ENCODE measurements at regions not wholly inside any gene's neighbourhood (a gene's known extent, or its start where the extent isn't known, plus 50 kb on each side); places are given as distances from the start of the nearest gene placed in this dataset.
A peak's percentile ranks its signal among the peaks of the same experiment; 100 is the strongest.

GRCh38 chr5:68459093-68459809 is 243.7 kb downstream of the PIK3R1 start:
- DNase-seq (no peak), ATAC-seq (ENCODE audit: low FRiP score in 2 of 2) (no peak)
- Histone ChIP-seq H3K9me3 (no peaks in the 10 kb centered on the region), H3K4me1 (peaks cover 15 to 21% (median 19%) of the 10 kb centered on the region in 4 donors), H3K27me3 (no peaks in the 10 kb centered on the region), H3K27ac (peak overlapping the region in 1 of 4 donors; percentile 20), H3K36me3 (no peaks in the 10 kb centered on the region), H3K4me3 (no peak overlapping the region)
- WGBS, 2 donors = 48 to 66% methylated on average over 3 of the region's 3 CpGs
- TF ChIP-seq POLR2A (IDR thresholded peaks at IDR 0.05) (no peak), POLR2AphosphoS5 (IDR thresholded peaks at IDR 0.05) (no peak), CTCF (IDR thresholded peaks at IDR 0.05) (no peak), EP300 (IDR thresholded peaks at IDR 0.05) (no peak)

- H3K4me1 ChIP-seq = peaks cover 15 to 21% (median 19%) of the 10 kb centered on the region in 4 donors
- no peak for ATAC-seq (ENCODE audit: low FRiP score in 2 of 2)
- no peak overlapping the region for H3K27ac ChIP-seq
- no peaks in the 10 kb centered on the region for H3K9me3 ChIP-seq
- no peaks in the 10 kb centered on the region for H3K36me3 ChIP-seq
- no peaks in the 10 kb centered on the region for H3K27me3 ChIP-seq
- H3K4me3 ChIP-seq = no peak overlapping the region
- DNase-seq = no peak
- TF ChIP-seq POLR2A (IDR thresholded peaks at IDR 0.05) (no peak), EP300 (IDR thresholded peaks at IDR 0.05) (no peak), CTCF (IDR thresholded peaks at IDR 0.05) (no peak), POLR2AphosphoS5 (IDR thresholded peaks at IDR 0.05) (no peak)
- WGBS, 2 donors = 39 to 53% methylated on average over 3 of the region's 3 CpGs
Observed at GRCh38 chr5:68459810-68460139, 244.2 kb downstream of the PIK3R1 start.

- no peak for TF ChIP-seq POLR2AphosphoS5 (IDR thresholded peaks at IDR 0.05)
- TF ChIP-seq CTCF (IDR thresholded peaks at IDR 0.05) = peak; percentile 35 to 66 (median 54)
- no peak for TF ChIP-seq EP300 (IDR thresholded peaks at IDR 0.05)
- TF ChIP-seq POLR2A (IDR thresholded peaks at IDR 0.05) = no peak
- peaks cover 15 to 21% (median 19%) of the 10 kb centered on the region in 4 donors for H3K4me1 ChIP-seq
- no peak overlapping the region for H3K27ac ChIP-seq
- no peak overlapping the region for H3K4me3 ChIP-seq
- no peaks in the 10 kb centered on the region for H3K36me3 ChIP-seq
- ATAC-seq (ENCODE audit: low FRiP score in 2 of 2) (peak in 1 of 2 donors; percentile 76), DNase-seq (no peak)
- WGBS, 2 donors = 50 to 62% methylated on average over 3 of the region's 3 CpGs
- H3K9me3 ChIP-seq = no peaks in the 10 kb centered on the region
- no peaks in the 10 kb centered on the region for H3K27me3 ChIP-seq
Observed at GRCh38 chr5:68460147-68460798, 244.7 kb downstream of the PIK3R1 start.

- TF ChIP-seq POLR2AphosphoS5 (IDR thresholded peaks at IDR 0.05) (no peak), POLR2A (IDR thresholded peaks at IDR 0.05) (no peak), CTCF (IDR thresholded peaks at IDR 0.05) (no peak), EP300 (IDR thresholded peaks at IDR 0.05) (no peak)
- Histone ChIP-seq H3K9me3 (no peaks in the 10 kb centered on the region), H3K4me3 (no peak overlapping the region), H3K4me1 (peaks cover 8 to 14% (median 9%) of the 10 kb centered on the region in 4 donors), H3K27ac (no peak overlapping the region), H3K36me3 (no peaks in the 10 kb centered on the region), H3K27me3 (no peaks in the 10 kb centered on the region)
- 76% methylated on average over 3 of the region's 3 CpGs for WGBS, 2 donors
- DNase-seq = no peak
- ATAC-seq (ENCODE audit: low FRiP score in 2 of 2) = no peak
Observed at GRCh38 chr5:68463606-68464005, 248.1 kb downstream of the PIK3R1 start.

All from upper lobe of left lung (tissue), 6 donors.